Activated CD8-positive, alpha-beta T cell treated with anti-CD3 and anti-CD28 coated beads for 36 hours (primary cell): ENCODE measurements at regions not wholly inside any gene's neighbourhood (a gene's known extent, or its start where the extent isn't known, plus 50 kb on each side); places are given as distances from the start of the nearest gene placed in this dataset.

ENCODE experiments used
- ATAC-seq: fragments of 200-7000 bp; cut with Tn5 transposase; one replicate; pipeline ENCODE4 v1.10.0; 2021; ENCODE audit warnings: mild to moderate bottlenecking, moderate library complexity
- CTCF ChIA-PET: fragments of 350-600 bp; sonication (Branson Sonifier 250); formaldehyde crosslinking; loops from one replicate; lab custom pipeline; 2021; ENCODE audit warnings: antibody characterized with exemption; lab: Charles Lee
- POLR2A ChIA-PET: fragments of 350-600 bp; sonication (Branson Sonifier 250); formaldehyde crosslinking; loops from one replicate; lab custom pipeline; 2021; ENCODE audit warnings: antibody characterized with exemption; lab: Charles Lee
- DNase-seq: peaks from one replicate; pipeline ENCODE4 v3.0.0-alpha.2; 2020
- H3K27ac Mint-ChIP-seq: one replicate; pipeline ENCODE4 v1.8.0; 2021; ENCODE audit warnings: mild to moderate bottlenecking, mixed read lengths
- H3K27me3 Mint-ChIP-seq: one replicate; pipeline ENCODE4 v1.8.0; 2021; ENCODE audit warnings: mixed read lengths
- H3K36me3 Mint-ChIP-seq: one replicate; pipeline ENCODE4 v1.8.0; 2021; ENCODE audit warnings: low read depth, mixed read lengths
- H3K4me1 Mint-ChIP-seq: one replicate; pipeline ENCODE4 v1.8.0; 2021; ENCODE audit warnings: low read depth, mixed read lengths
- H3K4me3 Mint-ChIP-seq: one replicate; pipeline ENCODE4 v1.8.0; 2021; ENCODE audit warnings: mild to moderate bottlenecking, moderate library complexity, mixed read lengths
- H3K9me3 Mint-ChIP-seq: one replicate; pipeline ENCODE4 v1.8.0; 2021; ENCODE audit warnings: mixed read lengths
- intact Hi-C: fragments of 100-400 bp; cut with micrococcal nuclease; formaldehyde crosslinking; loops from one replicate; pipeline ENCODE4 v1.10.0; 2022
- TF ChIP-seq, protein P1 (sequence below): fragments of 200-600 bp; IDR thresholded peaks from one replicate; pipeline ENCODE4 v1.8.0; 2022; ENCODE audit warnings: antibody characterized with exemption, mild to moderate bottlenecking

DNA sequence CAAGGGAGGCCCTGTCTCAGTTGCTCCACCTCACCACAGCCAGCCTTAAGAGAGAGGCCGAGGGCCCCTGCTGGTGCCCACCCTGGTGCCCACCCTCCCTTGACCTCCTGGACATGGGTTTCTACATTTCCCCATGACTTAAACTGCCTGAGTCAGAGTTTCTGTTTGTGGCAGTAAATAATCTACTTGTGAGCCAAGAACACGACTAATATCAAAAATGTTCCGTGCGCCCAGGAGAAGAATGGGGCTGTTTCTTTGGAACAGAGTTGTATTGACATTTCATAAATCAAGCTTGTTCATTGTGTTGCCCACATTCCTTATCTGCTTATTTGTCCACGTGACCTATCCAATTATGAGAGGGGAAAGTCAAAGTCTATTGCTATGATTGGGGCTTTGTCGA is 143.5 kb downstream of the ANKRD60 start:
- TF ChIP-seq, protein P1, sequence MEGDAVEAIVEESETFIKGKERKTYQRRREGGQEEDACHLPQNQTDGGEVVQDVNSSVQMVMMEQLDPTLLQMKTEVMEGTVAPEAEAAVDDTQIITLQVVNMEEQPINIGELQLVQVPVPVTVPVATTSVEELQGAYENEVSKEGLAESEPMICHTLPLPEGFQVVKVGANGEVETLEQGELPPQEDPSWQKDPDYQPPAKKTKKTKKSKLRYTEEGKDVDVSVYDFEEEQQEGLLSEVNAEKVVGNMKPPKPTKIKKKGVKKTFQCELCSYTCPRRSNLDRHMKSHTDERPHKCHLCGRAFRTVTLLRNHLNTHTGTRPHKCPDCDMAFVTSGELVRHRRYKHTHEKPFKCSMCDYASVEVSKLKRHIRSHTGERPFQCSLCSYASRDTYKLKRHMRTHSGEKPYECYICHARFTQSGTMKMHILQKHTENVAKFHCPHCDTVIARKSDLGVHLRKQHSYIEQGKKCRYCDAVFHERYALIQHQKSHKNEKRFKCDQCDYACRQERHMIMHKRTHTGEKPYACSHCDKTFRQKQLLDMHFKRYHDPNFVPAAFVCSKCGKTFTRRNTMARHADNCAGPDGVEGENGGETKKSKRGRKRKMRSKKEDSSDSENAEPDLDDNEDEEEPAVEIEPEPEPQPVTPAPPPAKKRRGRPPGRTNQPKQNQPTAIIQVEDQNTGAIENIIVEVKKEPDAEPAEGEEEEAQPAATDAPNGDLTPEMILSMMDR: no peak
- CTCF ChIA-PET: interaction anchor here (1.1 kb wide), 1 partner anchor 105 kb away, joined by 3 read pairs; no protein-coding TSS in a partner anchor
- H3K27me3 Mint-ChIP-seq: peaks cover 4% of the 10 kb centered on the region
- H3K4me1 Mint-ChIP-seq: no peaks in the 10 kb centered on the region
- H3K27ac Mint-ChIP-seq: no peak overlapping the region
- H3K36me3 Mint-ChIP-seq: no peaks in the 10 kb centered on the region
- no peak overlapping the region for H3K4me3 Mint-ChIP-seq
- ATAC-seq (no peak), DNase-seq (no peak)
- intact Hi-C loops: no loop called here
- H3K9me3 Mint-ChIP-seq: no peaks in the 10 kb centered on the region
- POLR2A ChIA-PET: no interaction called here

DNA sequence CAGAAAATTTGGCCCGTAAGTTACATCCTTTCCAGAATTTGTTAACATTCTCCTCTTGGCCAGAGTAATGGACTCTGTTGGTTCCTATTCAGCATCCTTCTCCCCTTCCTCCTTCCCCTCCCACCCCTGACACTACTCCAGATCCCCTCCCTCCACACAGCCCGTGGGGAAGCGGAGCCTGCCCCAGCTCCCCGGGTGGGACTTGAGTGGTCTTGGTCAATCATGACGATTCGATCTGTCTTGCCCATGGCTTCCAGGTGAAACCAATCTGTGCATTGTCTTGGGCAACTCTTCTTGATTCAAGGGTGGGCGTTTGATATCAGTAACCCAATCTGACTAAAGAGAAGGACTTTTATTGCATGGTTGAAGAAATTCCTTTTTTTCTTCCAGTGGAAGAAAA is 143.9 kb downstream of the ANKRD60 start:
- Mint-ChIP-seq H3K4me3 (no peak overlapping the region), H3K27ac (no peak overlapping the region), H3K36me3 (no peaks in the 10 kb centered on the region), H3K9me3 (no peaks in the 10 kb centered on the region), H3K27me3 (peaks cover 4% of the 10 kb centered on the region), H3K4me1 (no peaks in the 10 kb centered on the region)
- no peak for DNase-seq
- TF ChIP-seq, protein P1: no peak
- no peak for ATAC-seq
- intact Hi-C loops: no loop called here
- POLR2A ChIA-PET: no interaction called here
- CTCF ChIA-PET: no interaction called here

DNA sequence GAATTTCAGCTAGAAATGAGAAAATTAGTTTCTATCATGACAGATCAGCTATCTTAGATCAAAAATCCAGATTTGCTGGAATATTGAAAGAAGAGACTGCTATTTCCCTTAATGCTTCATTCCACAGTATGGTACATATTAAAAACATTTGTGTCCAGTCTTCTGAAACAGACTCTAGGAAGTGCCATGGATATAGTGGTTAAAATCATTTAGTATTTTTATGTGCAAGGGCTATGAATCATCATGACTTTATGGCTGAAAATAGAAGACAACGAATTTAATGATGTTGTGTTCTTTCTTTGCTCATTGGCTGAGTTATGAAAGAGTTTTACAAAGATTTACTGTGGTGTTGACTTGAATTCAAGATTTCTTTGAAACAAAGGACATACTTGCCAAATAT is 146.6 kb downstream of the ANKRD60 start:
- Mint-ChIP-seq H3K27ac (no peak overlapping the region), H3K9me3 (no peaks in the 10 kb centered on the region), H3K4me1 (no peaks in the 10 kb centered on the region), H3K4me3 (no peak overlapping the region), H3K36me3 (no peaks in the 10 kb centered on the region), H3K27me3 (peaks cover 7% of the 10 kb centered on the region)
- ChIA-PET POLR2A (no interaction called here), CTCF (no interaction called here)
- ATAC-seq: no peak
- TF ChIP-seq, protein P1: no peak
- DNase-seq: no peak
- intact Hi-C loops: no loop called here

DNA sequence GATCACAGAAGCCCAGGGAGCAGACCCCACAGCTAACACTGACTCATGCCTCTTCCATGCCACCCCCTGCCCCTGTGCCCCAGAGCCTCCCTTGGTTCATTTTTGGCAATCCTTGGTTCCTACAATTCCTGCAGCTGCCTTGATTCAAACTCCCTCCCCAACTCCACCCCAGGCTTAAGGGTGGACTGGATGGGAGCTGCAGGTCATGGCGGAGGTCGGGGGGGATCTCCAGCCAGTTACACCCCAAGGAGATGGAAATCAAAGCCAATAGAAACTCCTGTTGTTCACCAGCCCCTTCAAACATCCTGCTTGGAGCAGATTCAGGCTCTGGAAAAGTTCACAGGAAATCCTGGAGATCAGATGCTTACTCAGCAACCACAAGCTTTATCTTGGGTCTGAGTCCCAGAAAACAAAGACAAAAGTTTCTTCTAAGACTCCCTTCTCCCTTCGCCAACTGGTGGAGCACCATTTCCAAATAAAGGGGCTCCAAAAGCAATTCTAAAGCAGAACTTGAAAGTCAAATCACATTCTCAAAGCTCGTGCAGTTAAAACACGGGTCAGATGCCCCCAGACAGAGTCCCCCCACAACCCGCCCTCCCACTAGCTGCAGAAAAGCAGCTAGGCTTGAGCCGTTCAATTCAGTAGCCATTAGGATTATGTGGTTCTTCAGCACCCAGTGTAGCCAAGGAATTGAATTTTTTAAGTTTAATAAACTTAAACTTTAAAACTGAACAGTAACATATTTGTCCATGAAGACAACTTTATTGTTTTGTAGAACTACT is 149.5 kb downstream of the ANKRD60 start:
- Mint-ChIP-seq H3K4me1 (no peaks in the 10 kb centered on the region), H3K27ac (no peak overlapping the region), H3K36me3 (no peaks in the 10 kb centered on the region), H3K27me3 (peaks cover 11% of the 10 kb centered on the region), H3K9me3 (no peaks in the 10 kb centered on the region), H3K4me3 (no peak overlapping the region)
- DNase-seq (no peak), ATAC-seq (no peak)
- POLR2A ChIA-PET: no interaction called here
- CTCF ChIA-PET: interaction anchor here (1.3 kb wide), 1 partner anchor 9 kb away, joined by 5 read pairs; no protein-coding TSS in a partner anchor
- intact Hi-C loops: no loop called here
- TF ChIP-seq, protein P1: no peak

DNA sequence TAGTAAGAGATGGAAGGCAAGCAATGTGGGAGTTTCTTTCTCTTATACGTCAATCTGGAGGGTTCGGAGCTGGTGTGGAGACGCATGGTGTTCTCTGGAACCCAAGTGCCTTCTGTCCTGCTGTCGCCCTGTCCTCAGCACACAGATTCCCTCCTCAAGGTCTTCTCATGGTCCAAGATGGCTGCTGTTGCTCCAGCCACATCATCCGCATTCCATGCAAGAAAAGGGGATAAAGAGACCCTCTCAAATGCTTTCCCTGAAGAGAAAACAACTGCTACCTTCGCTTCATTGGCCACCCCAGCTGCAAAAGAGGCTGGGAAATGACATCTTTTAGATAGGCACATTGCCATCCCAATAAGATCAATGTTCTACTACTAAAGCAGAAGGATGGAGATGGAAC is 151.2 kb downstream of the ANKRD60 start:
- H3K4me1 Mint-ChIP-seq: no peaks in the 10 kb centered on the region
- ATAC-seq: no peak
- no peaks in the 10 kb centered on the region for H3K36me3 Mint-ChIP-seq
- ChIA-PET CTCF (interaction anchor here (1.2 kb wide), 1 partner anchor 11 kb away, joined by 4 read pairs; no protein-coding TSS in a partner anchor), POLR2A (no interaction called here)
- no peak overlapping the region for H3K27ac Mint-ChIP-seq
- TF ChIP-seq, protein P1: no peak
- peaks cover 11% of the 10 kb centered on the region for H3K27me3 Mint-ChIP-seq
- DNase-seq: no peak
- H3K4me3 Mint-ChIP-seq: no peak overlapping the region
- intact Hi-C loops: no loop called here
- H3K9me3 Mint-ChIP-seq: no peaks in the 10 kb centered on the region
